ENCODE measurements at regions not wholly inside any gene's neighbourhood (a gene's known extent, or its start where the extent isn't known, plus 50 kb on each side); places are given as distances from the start of the nearest gene placed in this dataset.

DNA sequence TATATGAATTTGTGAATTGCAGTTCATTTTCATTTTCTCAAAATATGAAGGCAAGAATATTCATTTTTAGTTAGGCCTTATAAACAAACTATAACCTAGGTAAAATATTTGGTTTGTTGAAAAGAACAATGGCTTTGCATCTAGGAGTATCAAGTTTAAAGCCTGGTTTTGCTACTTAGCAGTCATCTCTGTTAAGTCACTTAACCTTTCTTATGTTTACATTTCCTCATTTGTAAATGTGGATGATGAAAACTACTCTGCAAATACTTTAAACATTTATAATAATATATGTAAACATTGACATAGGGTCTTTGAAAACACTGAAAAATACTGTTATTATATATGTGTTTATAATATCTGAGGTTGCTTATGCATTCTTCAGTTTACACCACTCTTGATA lies 135.5 kb downstream of the CENPW start:
- H3K4me3 ChIP-seq (ENCODE audit: low read depth, low read length) = no peak overlapping the region
- no peak for TF ChIP-seq CTCF (IDR thresholded peaks at IDR 0.05; ENCODE audit: low read depth, low read length)

GRCh38 chr6:126477678-126478077 lies 137.8 kb downstream of the CENPW start:
- no peak for TF ChIP-seq CTCF (IDR thresholded peaks at IDR 0.05; ENCODE audit: low read depth, low read length)
- H3K4me3 ChIP-seq (ENCODE audit: low read depth, low read length) = no peak overlapping the region

- H3K4me3 ChIP-seq (ENCODE audit: low read depth, low read length) = no peak overlapping the region
- TF ChIP-seq CTCF (IDR thresholded peaks at IDR 0.05; ENCODE audit: low read depth, low read length) = no peak
Measured at GRCh38 chr6:126480268-126480667, 140.4 kb downstream of the CENPW start.

- TF ChIP-seq CTCF (IDR thresholded peaks at IDR 0.05; ENCODE audit: low read depth, low read length) = no peak
- H3K4me3 ChIP-seq (ENCODE audit: low read depth, low read length) = no peak overlapping the region
Measured at GRCh38 chr6:126481319-126481718, 141.4 kb downstream of the CENPW start.

- TF ChIP-seq CTCF (IDR thresholded peaks at IDR 0.05; ENCODE audit: low read depth, low read length) = no peak
- H3K4me3 ChIP-seq (ENCODE audit: low read depth, low read length) = no peak overlapping the region
Measured at GRCh38 chr6:126504792-126505191, 164.9 kb downstream of the CENPW start.

DNA sequence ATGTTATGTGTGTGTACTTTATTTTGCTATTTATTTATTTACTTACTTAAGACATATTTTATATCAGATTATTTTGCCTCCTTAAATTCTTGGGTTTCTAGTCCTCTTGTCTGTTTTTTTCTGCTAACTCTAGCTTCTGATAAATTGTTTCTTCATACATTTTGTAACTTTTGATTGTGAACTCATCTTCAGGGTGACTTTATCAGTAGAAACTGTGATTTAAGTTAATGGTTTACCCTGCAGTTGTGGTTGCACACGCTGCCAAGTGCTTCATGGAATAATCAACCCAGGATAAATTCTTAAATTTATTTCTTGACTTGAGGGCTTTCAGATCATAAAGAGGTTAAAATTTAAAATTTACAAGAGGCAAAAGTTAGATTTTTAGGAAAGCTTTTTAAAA lies 173.3 kb downstream of the CENPW start:
- no peak for TF ChIP-seq CTCF (IDR thresholded peaks at IDR 0.05; ENCODE audit: low read depth, low read length)
- H3K4me3 ChIP-seq (ENCODE audit: low read depth, low read length) = no peak overlapping the region

- H3K4me3 ChIP-seq (ENCODE audit: low read depth, low read length) = no peak overlapping the region
- no peak for TF ChIP-seq CTCF (IDR thresholded peaks at IDR 0.05; ENCODE audit: low read depth, low read length)
Measured at GRCh38 chr6:126516411-126516810, 176.5 kb downstream of the CENPW start.
